GM11168 (cell line): ENCODE measurements at regions not wholly inside any gene's neighbourhood (a gene's known extent, or its start where the extent isn't known, plus 50 kb on each side); places are given as distances from the start of the nearest gene placed in this dataset.
"Not testable (repeated sequence)": the region's sequence is repeated elsewhere in the genome, so short reads cannot be mapped to it uniquely, and the experiment has no call there.

ENCODE experiments used
- in situ Hi-C: fragments of 300-500 bp; cut with MboI; formaldehyde crosslinking; loops from one replicate; pipeline ENCODE4 v1.12.0; 2022; ENCODE audit warnings: low sequenced_read_pairs; ENCODE audit not compliant: unreplicated experiment

- in situ Hi-C loops, result no loop called here
Observed at GRCh38 chr16:87213536-87213935, 103.7 kb downstream of the C16orf95 start.

GRCh38 chr16:87216148-87216840, 100.9 kb downstream of the C16orf95 start:
- in situ Hi-C loops, result no loop called here

- in situ Hi-C loops, result no loop called here
Observed at GRCh38 chr16:87216841-87217275, 100.3 kb downstream of the C16orf95 start.

GRCh38 chr16:87217802-87218201, 99.4 kb downstream of the C16orf95 start:
- in situ Hi-C loops, result not testable (repeated sequence)

GRCh38 chr16:87218281-87219055, 98.7 kb downstream of the C16orf95 start:
- in situ Hi-C loops, result no loop called here

- in situ Hi-C loops, result no loop called here
Observed at GRCh38 chr16:87219287-87219909, 97.8 kb downstream of the C16orf95 start.

GRCh38 chr16:87221633-87222032, 95.6 kb downstream of the C16orf95 start:
- in situ Hi-C loops, result no loop called here

GRCh38 chr16:87222335-87222734, 94.9 kb downstream of the C16orf95 start:
- in situ Hi-C loops, result no loop called here

- in situ Hi-C loops, result no loop called here
Observed at GRCh38 chr16:87223656-87224248, 93.4 kb downstream of the C16orf95 start.

GRCh38 chr16:87226926-87227295, 90.3 kb downstream of the C16orf95 start:
- in situ Hi-C loops, result no loop called here

GRCh38 chr16:87227296-87227951, 89.8 kb downstream of the C16orf95 start:
- in situ Hi-C loops, result no loop called here

GRCh38 chr16:87228363-87228762, 88.8 kb downstream of the C16orf95 start:
- in situ Hi-C loops, result no loop called here

- in situ Hi-C loops, result no loop called here
Observed at GRCh38 chr16:87229230-87230188, 87.7 kb downstream of the C16orf95 start.

- in situ Hi-C loops, result no loop called here
Observed at GRCh38 chr16:87230571-87230970, 86.6 kb downstream of the C16orf95 start.

- in situ Hi-C loops, result no loop called here
Observed at GRCh38 chr16:87231295-87231694, 85.9 kb downstream of the C16orf95 start.

GRCh38 chr16:87231911-87232310, 85.3 kb downstream of the C16orf95 start:
- in situ Hi-C loops, result no loop called here

- in situ Hi-C loops, result no loop called here
Observed at GRCh38 chr16:87233928-87234327, 83.3 kb downstream of the C16orf95 start.

GRCh38 chr16:87234601-87235000, 82.6 kb downstream of the C16orf95 start:
- in situ Hi-C loops, result no loop called here

GRCh38 chr16:87235810-87236515, 81.2 kb downstream of the C16orf95 start:
- in situ Hi-C loops, result no loop called here
